GM12878 (cell line): ENCODE measurements at regions not wholly inside any gene's neighbourhood (a gene's known extent, or its start where the extent isn't known, plus 50 kb on each side); places are given as distances from the start of the nearest gene placed in this dataset.

Experiments
- ATAC-seq: fragments of 200-7000 bp; cut with Tn5 transposase; 3 replicates; pipeline ENCODE4 v1.9.1; 2020; ENCODE audit warnings: mild to moderate bottlenecking, moderate library complexity
- BruUV-seq: library from RNA; stranded (reverse); fragments of 400-500 nt; replicated peaks from 2 replicates; lab custom pipeline; 2021; lab: Mats Ljungman, UMichigan
- CTCF ChIA-PET: fragments of 300-600 bp; sonication (Branson Sonifier 250); formaldehyde crosslinking; extraction: SDS; loops from one replicate; lab custom pipeline; 2021; ENCODE audit warnings: inconsistent platforms; lab: Yijun Ruan, JAX
- POLR2A ChIA-PET: fragments of 350-600 bp; formaldehyde crosslinking; extraction: SDS; loops from one replicate; lab custom pipeline; 2021; ENCODE audit warnings: inconsistent platforms; lab: Charles Lee
- RAD21 ChIA-PET: fragments of 300-600 bp; sonication (Branson Sonifier 250); formaldehyde crosslinking; loops from one replicate; lab custom pipeline; 2023; ENCODE audit warnings: antibody characterized with exemption; ENCODE audit not compliant: unreplicated experiment; lab: Charles Lee
- SMC1A ChIA-PET: fragments of 300-600 bp; sonication (Branson Sonifier 250); formaldehyde crosslinking; loops from one replicate; lab custom pipeline; 2023; ENCODE audit not compliant: unreplicated experiment, uncharacterized antibody; lab: Charles Lee
- DNase-seq: peaks from one replicate; pipeline ENCODE4 v3.0.0-alpha.2; 2011; ENCODE audit warnings: low read depth, low spot score
- FAIRE-seq: peaks from 3 replicates; lab custom pipeline; 2011; peaks lifted over from hg19 to GRCh38; lab: Jason Lieb, UNC
- H2AFZ ChIP-seq: 2 replicates; pipeline ENCODE4 v1.6.0; 2011; ENCODE audit warnings: low read depth, low read length, control low read depth; ENCODE audit not compliant: control insufficient read depth
- H3K27ac ChIP-seq: 2 replicates; pipeline ENCODE4 v1.5.1; 2011; ENCODE audit warnings: control low read depth; ENCODE audit not compliant: control insufficient read depth, insufficient read depth
- H3K27me3 ChIP-seq, 2 experiments: replicated peaks in 1 of 2; 2 replicates each; pipeline versions ENCODE4 v1.6.0 to v1.6.1; 2011; ENCODE audit warnings: low read length in 1 of 2; ENCODE audit not compliant: control insufficient read depth in 2 of 2, insufficient read depth in 2 of 2
- H3K36me3 ChIP-seq, 2 experiments: 2 replicates each; pipeline ENCODE4 v1.5.1; 2011; ENCODE audit warnings: low read length in 1 of 2; ENCODE audit not compliant: control insufficient read depth in 2 of 2, insufficient read depth in 2 of 2
- H3K4me1 ChIP-seq: 2 replicates; pipeline ENCODE4 v1.6.1; 2011; ENCODE audit warnings: mild to moderate bottlenecking, low read length, moderate library complexity, mixed read lengths; ENCODE audit not compliant: control insufficient read depth, insufficient read depth
- H3K4me2 ChIP-seq: 2 replicates; pipeline ENCODE4 v1.6.0; 2011; ENCODE audit warnings: control low read depth; ENCODE audit not compliant: control insufficient read depth, insufficient read depth
- H3K4me3 ChIP-seq: fragments of 200-600 bp; sonication (generic); 2 replicates; pipeline ENCODE4 v1.5.1; 2016
- H3K79me2 ChIP-seq: 2 replicates; pipeline ENCODE4 v1.6.0; 2011; ENCODE audit warnings: low read length; ENCODE audit not compliant: control insufficient read depth, insufficient read depth
- H3K9ac ChIP-seq: 2 replicates; pipeline ENCODE4 v1.8.0; 2011; ENCODE audit warnings: low read length, control low read depth, mixed read lengths; ENCODE audit not compliant: control insufficient read depth, insufficient read depth
- H3K9me3 ChIP-seq: replicated peaks from 3 replicates; pipeline ENCODE4 v1.5.1; 2011; ENCODE audit warnings: mild to moderate bottlenecking, low read length; ENCODE audit not compliant: control insufficient read depth, insufficient read depth
- H4K20me1 ChIP-seq: 2 replicates; pipeline ENCODE4 v1.6.0; 2011; ENCODE audit not compliant: control insufficient read depth, insufficient read depth
- CHD2 ChIP-seq: IDR thresholded peaks from 2 replicates; pipeline ENCODE4 v1.6.1; 2011; ENCODE audit warnings: low read depth, low read length, improper control_type of control experiment, borderline replicate concordance
- CREM ChIP-seq: IDR thresholded peaks from 2 replicates; pipeline ENCODE4 v1.6.1; 2014; ENCODE audit warnings: antibody characterized with exemption, low read depth
- NFYA ChIP-seq: IDR thresholded peaks from 2 replicates; pipeline ENCODE4 v1.6.1; 2011; ENCODE audit warnings: low read depth, mild to moderate bottlenecking, low read length, improper control_type of control experiment, borderline replicate concordance
- SMAD5 ChIP-seq: IDR thresholded peaks from 2 replicates; pipeline ENCODE4 v1.6.1; 2016; ENCODE audit warnings: antibody characterized with exemption, low read depth
- SMC3 ChIP-seq: IDR thresholded peaks from 2 replicates; pipeline ENCODE4 v1.6.1; 2011; ENCODE audit warnings: low read length, improper control_type of control experiment, borderline replicate concordance
- WGBS: methylation state at CpG from one replicate; pipeline ENCODE4 v1.1.6; 2016; ENCODE audit warnings: low lambda C conversion rate; ENCODE audit not compliant: insufficient replicate concordance, insufficient coverage; ENCODE audit errors: missing lambda C conversion rate; 5-methylcytosine and 5-hydroxymethylcytosine counted together
- in situ Hi-C: fragments of 300-500 bp; cut with MboI; formaldehyde crosslinking; loops from 9 replicates; pipeline ENCODE4 v1.14.3; 2018; ENCODE audit warnings: mixed read lengths
- intact Hi-C: fragments of 100-400 bp; cut with micrococcal nuclease; formaldehyde crosslinking; loops from one replicate; pipeline ENCODE4 v1.14.2; 2022; ENCODE audit not compliant: unreplicated experiment
- TF ChIP-seq, protein P1 (sequence below): fragments of 450-650 bp; formaldehyde crosslinking; IDR thresholded peaks from 2 replicates; pipeline ENCODE4 v1.4.0; 2022; ENCODE audit warnings: mild to moderate bottlenecking, moderate library complexity
- TF ChIP-seq, protein P2 (sequence below): IDR thresholded peaks from 2 replicates; pipeline ENCODE4 v1.6.1; 2011; ENCODE audit warnings: low read depth, low read length, improper control_type of control experiment, borderline replicate concordance
- TF ChIP-seq, protein P3 (sequence below): fragments of 450-650 bp; IDR thresholded peaks from 2 replicates; pipeline ENCODE4 v1.6.1; 2014; ENCODE audit warnings: mild to moderate bottlenecking

DNA sequence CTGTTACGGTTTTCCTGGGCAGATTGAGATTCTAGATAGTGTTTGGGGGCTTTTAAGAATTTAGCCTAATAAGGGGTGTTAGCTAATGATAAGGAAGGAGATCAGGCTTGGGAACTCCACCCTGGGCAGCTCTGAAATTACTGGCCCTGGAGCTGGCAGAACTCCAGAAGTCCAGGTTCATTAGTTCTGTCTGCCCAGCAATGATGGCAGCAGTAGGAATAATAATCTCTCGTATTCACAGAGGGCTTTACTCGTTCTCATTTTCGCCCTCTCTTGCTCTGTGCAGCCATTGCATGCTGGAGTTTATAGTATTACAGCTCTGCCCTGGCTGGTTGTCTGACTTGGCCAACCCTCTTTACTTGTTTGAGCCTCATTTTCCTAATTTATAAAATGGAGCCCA, 216.0 kb downstream of the HAPSTR1 start (continued):
- TF ChIP-seq, protein P1, sequence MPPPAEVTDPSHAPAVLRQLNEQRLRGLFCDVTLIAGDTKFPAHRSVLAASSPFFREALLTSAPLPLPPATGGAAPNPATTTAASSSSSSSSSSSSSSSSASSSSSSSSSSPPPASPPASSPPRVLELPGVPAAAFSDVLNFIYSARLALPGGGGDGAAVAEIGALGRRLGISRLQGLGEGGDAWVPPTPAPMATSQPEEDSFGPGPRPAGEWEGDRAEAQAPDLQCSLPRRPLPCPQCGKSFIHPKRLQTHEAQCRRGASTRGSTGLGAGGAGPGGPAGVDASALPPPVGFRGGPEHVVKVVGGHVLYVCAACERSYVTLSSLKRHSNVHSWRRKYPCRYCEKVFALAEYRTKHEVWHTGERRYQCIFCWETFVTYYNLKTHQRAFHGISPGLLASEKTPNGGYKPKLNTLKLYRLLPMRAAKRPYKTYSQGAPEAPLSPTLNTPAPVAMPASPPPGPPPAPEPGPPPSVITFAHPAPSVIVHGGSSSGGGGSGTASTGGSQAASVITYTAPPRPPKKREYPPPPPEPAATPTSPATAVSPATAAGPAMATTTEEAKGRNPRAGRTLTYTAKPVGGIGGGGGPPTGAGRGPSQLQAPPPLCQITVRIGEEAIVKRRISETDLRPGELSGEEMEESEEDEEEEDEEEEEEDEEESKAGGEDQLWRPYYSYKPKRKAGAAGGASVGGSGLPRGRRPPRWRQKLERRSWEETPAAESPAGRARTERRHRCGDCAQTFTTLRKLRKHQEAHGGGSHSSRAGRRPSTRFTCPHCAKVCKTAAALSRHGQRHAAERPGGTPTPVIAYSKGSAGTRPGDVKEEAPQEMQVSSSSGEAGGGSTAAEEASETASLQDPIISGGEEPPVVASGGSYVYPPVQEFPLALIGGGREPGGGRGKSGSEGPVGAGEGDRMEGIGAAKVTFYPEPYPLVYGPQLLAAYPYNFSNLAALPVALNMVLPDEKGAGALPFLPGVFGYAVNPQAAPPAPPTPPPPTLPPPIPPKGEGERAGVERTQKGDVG: no peak
- TF ChIP-seq SMAD5 (no peak), NFYA (no peak)
- TF ChIP-seq, protein P2, sequence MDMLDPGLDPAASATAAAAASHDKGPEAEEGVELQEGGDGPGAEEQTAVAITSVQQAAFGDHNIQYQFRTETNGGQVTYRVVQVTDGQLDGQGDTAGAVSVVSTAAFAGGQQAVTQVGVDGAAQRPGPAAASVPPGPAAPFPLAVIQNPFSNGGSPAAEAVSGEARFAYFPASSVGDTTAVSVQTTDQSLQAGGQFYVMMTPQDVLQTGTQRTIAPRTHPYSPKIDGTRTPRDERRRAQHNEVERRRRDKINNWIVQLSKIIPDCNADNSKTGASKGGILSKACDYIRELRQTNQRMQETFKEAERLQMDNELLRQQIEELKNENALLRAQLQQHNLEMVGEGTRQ: no peak
- TF ChIP-seq, protein P3, sequence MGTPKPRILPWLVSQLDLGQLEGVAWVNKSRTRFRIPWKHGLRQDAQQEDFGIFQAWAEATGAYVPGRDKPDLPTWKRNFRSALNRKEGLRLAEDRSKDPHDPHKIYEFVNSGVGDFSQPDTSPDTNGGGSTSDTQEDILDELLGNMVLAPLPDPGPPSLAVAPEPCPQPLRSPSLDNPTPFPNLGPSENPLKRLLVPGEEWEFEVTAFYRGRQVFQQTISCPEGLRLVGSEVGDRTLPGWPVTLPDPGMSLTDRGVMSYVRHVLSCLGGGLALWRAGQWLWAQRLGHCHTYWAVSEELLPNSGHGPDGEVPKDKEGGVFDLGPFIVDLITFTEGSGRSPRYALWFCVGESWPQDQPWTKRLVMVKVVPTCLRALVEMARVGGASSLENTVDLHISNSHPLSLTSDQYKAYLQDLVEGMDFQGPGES: no peak

DNA sequence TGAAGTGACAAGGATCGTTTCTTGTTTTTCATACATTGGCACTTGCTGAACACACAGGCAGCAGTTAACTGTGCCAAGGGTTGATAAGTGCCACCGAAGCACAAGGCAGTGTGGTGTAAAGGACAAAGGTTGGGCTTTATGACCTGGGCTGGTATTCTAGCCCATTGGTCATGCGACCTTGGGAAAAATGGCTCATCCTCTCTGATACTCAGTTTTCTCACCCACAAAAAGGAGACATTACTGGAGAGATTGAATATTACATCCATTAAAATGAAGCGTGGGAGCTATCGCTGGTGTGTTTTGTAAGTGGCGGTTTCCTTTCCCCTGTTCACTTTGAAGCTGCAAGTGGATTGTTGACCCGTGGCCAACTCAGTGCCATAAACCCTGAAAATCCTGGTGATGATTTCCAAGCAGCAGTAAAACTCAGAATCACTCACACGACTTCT, 216.9 kb downstream of the HAPSTR1 start:
- H3K27me3 ChIP-seq: peaks cover 0 to 3% of the 10 kb centered on the region in 2 experiments; a peak in 1 of 4 replicates
- no peak overlapping the region for H2AFZ ChIP-seq
- no peaks in the 10 kb centered on the region for H3K36me3 ChIP-seq
- SMC1A ChIA-PET: no interaction called here
- H3K4me2 ChIP-seq: no peak overlapping the region
- no peak overlapping the region for H3K4me3 ChIP-seq
- H3K9ac ChIP-seq: no peak overlapping the region
- no peak for TF ChIP-seq SMC3
- TF ChIP-seq CHD2: no peak
- no peak for TF ChIP-seq CREM
- no peaks in the 10 kb centered on the region; the same call in 2 of the 3 replicates for H3K9me3 ChIP-seq
- FAIRE-seq (no peak), DNase-seq (no peak), ATAC-seq (no peak)
- H3K27ac ChIP-seq: no peak overlapping the region
- H3K4me1 ChIP-seq: no peaks in the 10 kb centered on the region
- RAD21 ChIA-PET: no interaction called here
- WGBS: 22% methylated on average over 8 of the region's 8 CpGs
- CTCF ChIA-PET: no interaction called here
- POLR2A ChIA-PET: no interaction called here
- no peaks in the 10 kb centered on the region for H3K79me2 ChIP-seq
- BruUV-seq: no TSS peak
- in situ Hi-C loops (no loop called here), intact Hi-C loops (no loop called here)
- no peaks in the 10 kb centered on the region for H4K20me1 ChIP-seq
